ENCODE measurements at regions not wholly inside any gene's neighbourhood (a gene's known extent, or its start where the extent isn't known, plus 50 kb on each side); places are given as distances from the start of the nearest gene placed in this dataset.
"Not testable (repeated sequence)": the region's sequence is repeated elsewhere in the genome, so short reads cannot be mapped to it uniquely, and the experiment has no call there.

DNA sequence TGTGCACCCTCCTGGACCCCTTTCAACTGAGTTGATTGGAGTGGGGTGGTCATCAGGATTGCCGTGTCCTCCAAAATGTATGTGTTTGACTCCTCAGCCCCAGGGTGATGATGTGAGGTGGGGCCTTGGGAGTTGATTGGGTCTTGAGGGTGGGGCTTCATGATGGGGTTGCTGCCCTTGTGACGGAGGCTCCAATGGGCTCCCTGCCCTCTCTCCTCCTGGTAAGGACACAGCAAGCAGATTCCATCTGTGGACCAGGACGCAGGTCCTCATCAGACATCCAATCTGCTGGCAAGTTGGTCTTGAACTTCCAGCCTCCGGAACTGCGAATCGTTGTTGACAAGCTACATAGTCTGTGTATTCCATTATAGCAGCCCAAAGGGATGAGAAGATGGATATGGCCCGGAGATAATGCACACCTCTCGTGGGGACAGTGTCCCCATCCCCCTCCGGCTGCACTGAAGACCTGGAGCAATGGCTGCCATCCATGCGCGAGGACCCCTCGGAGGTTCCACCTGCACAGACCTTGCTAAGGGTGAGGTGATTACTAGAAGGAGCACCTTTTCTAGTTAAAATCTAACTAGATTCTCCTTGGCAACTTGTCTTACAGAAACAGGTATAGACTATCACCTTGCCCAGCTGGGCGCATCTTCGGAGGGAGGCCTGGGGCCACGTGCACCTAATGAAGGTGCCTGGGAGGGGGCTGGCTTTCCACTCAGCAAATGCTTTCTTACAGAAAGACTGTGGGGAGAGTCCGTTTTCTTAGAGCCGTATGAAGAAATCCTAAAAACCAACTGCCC is 75.7 kb upstream of the IRX4 start:
- Mint-ChIP-seq H3K27me3 (peaks cover 3% of the 10 kb centered on the region), H3K4me1 (no peaks in the 10 kb centered on the region), H3K9me3 (no peaks in the 10 kb centered on the region), H3K27ac (no peak overlapping the region), H3K36me3 (no peaks in the 10 kb centered on the region), H3K4me3 (no peak overlapping the region)
- no peak for DNase-seq (ENCODE audit: low spot score in 2 of 2)
- no peak for ATAC-seq (ENCODE audit: low read depth)

DNA sequence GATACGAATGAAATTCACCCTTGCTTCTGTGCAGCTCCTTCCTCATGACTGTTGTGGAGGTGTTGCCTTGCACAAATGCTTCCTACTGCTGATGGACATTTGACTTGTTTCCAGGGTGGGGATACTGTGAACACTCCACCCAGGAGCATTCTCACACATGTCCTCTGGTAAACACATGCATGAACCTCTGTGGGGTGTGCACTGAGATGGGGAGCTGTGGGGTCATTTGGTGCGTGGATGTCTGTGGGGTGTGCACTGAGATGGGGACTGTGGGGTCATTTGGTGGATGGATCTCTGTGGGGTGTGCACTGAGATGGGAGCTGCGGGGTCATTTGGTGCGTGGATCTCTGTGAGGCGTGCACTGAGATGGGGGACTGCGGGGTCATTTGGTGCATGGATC is 72.9 kb upstream of the IRX4 start:
- H3K27ac Mint-ChIP-seq, result no peak overlapping the region
- ATAC-seq (ENCODE audit: low read depth) (no peak), DNase-seq (ENCODE audit: low spot score in 2 of 2) (no peak)
- H3K36me3 Mint-ChIP-seq, result no peaks in the 10 kb centered on the region
- no peak overlapping the region for H3K4me3 Mint-ChIP-seq
- H3K9me3 Mint-ChIP-seq, result no peaks in the 10 kb centered on the region
- peaks cover 15% of the 10 kb centered on the region for H3K27me3 Mint-ChIP-seq
- H3K4me1 Mint-ChIP-seq, result no peaks in the 10 kb centered on the region

DNA sequence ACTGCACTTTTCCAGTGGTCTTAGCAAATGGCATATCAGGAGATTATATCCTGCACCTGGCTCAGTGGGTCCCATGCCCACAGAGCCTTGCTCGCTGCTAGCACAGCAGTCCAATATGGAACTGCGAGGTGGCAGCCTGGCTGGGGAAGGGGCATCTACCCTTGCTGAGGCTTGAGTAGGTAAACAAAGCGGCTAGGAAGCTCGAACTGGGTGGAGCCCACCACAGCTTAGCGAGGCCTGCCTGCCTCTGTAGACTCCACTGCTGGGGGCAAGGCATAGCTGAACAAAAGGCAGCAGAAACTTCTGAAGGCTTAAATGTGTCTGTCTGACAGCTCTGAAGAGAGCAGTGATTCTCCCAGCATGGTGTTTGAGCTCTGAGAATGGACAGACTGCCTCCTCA is 71.0 kb upstream of the IRX4 start:
- not testable (repeated sequence) for H3K9me3 Mint-ChIP-seq, H3K4me3 Mint-ChIP-seq
- peaks cover 17% of the 10 kb centered on the region for H3K27me3 Mint-ChIP-seq

GRCh38 chr5:1952444-1953099 is 69.8 kb upstream of the IRX4 start:
- no peaks in the 10 kb centered on the region for H3K4me1 Mint-ChIP-seq
- no peak for ATAC-seq (ENCODE audit: low read depth)
- no peak overlapping the region for H3K27ac Mint-ChIP-seq
- H3K9me3 Mint-ChIP-seq, result no peaks in the 10 kb centered on the region
- peaks cover 17% of the 10 kb centered on the region for H3K27me3 Mint-ChIP-seq
- H3K36me3 Mint-ChIP-seq, result no peaks in the 10 kb centered on the region
- no peak for DNase-seq (ENCODE audit: low spot score in 2 of 2)
- no peak overlapping the region for H3K4me3 Mint-ChIP-seq

More for the DNA sequence above, 71.0 kb upstream of the IRX4 start:
- not testable (repeated sequence) for H3K27ac Mint-ChIP-seq; DNase-seq (ENCODE audit: low spot score in 2 of 2); H3K4me1 Mint-ChIP-seq; ATAC-seq (ENCODE audit: low read depth); H3K36me3 Mint-ChIP-seq

DNA sequence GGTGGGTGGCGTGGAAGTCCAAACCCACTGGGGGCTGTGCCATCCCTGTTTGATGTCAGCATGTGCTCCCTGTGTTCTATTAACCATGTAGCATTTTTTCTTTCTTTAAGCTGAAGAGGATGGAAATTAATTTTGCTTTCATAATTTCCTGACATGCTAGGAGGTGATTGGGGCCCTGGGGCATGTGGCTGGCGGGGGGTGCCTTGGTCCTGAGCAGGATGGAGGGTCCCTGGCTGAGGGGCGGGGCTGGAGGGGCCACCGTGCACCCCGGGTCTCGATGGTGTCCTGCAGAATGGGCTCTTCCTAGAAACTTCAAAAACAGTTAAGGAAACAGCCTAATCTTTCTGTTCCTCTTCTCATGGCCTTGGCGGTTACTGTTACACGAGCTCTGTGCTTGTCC is 69.3 kb upstream of the IRX4 start:
- Mint-ChIP-seq H3K9me3 (no peaks in the 10 kb centered on the region), H3K4me1 (no peaks in the 10 kb centered on the region), H3K27me3 (peaks cover 20% of the 10 kb centered on the region), H3K36me3 (no peaks in the 10 kb centered on the region), H3K4me3 (no peak overlapping the region), H3K27ac (no peak overlapping the region)
- DNase-seq (ENCODE audit: low spot score in 2 of 2), result no peak
- ATAC-seq (ENCODE audit: low read depth), result no peak

DNA sequence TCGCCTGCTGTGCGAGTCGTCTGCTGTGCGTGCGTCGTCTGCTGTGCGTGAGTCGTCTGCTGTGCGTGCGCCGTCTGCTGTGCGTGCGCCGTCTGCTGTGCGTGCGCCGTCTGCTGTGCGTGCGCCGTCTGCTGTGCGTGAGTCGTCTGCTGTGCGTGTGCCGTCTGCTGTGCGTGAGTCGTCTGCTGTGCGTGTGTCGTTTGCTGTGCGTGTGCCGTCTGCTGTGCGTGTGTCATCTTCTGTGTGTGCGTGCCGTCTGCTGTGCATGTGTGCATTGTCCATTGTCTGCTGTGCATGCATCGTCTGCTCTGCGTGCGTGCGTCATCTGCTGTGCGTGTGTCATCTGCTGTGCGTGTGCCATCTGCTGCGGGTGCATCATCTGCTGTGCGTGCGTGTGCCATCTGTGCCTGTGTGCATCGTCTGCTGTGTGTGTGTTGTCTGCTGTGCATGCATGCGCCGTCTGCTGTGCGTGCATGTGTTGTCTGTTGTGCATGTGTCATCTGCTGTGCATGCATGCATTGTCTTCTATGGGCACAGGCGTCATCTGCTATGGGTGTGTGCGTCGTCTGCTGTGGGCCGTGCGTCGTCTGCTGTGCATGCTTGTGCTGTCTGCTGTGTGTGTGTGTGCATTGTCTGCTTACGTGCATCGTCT is 68.6 kb upstream of the IRX4 start:
- Mint-ChIP-seq H3K27ac (no peak overlapping the region), H3K36me3 (no peaks in the 10 kb centered on the region), H3K27me3 (peaks cover 22% of the 10 kb centered on the region), H3K4me3 (no peak overlapping the region), H3K4me1 (no peaks in the 10 kb centered on the region), H3K9me3 (no peaks in the 10 kb centered on the region)
- ATAC-seq (ENCODE audit: low read depth) (no peak), DNase-seq (ENCODE audit: low spot score in 2 of 2) (no peak)

- no peak for DNase-seq (ENCODE audit: low spot score in 2 of 2)
- Mint-ChIP-seq H3K27ac (no peak overlapping the region), H3K9me3 (no peaks in the 10 kb centered on the region), H3K36me3 (no peaks in the 10 kb centered on the region), H3K27me3 (peaks cover 22% of the 10 kb centered on the region), H3K4me1 (no peaks in the 10 kb centered on the region), H3K4me3 (no peak overlapping the region)
- ATAC-seq (ENCODE audit: low read depth), result no peak
Observed at GRCh38 chr5:1950708-1951103, 68.0 kb upstream of the IRX4 start.

GRCh38 chr5:1950096-1950707 is 67.5 kb upstream of the IRX4 start:
- Mint-ChIP-seq H3K4me1 (no peaks in the 10 kb centered on the region), H3K9me3 (no peaks in the 10 kb centered on the region), H3K4me3 (no peak overlapping the region), H3K27ac (no peak overlapping the region), H3K27me3 (peaks cover 20% of the 10 kb centered on the region), H3K36me3 (no peaks in the 10 kb centered on the region)
- ATAC-seq (ENCODE audit: low read depth), result no peak
- no peak for DNase-seq (ENCODE audit: low spot score in 2 of 2)

- DNase-seq (ENCODE audit: low spot score in 2 of 2) (no peak), ATAC-seq (ENCODE audit: low read depth) (no peak)
- H3K27ac Mint-ChIP-seq, result no peak overlapping the region
- H3K4me3 Mint-ChIP-seq, result no peak overlapping the region
- H3K27me3 Mint-ChIP-seq, result peaks cover 19% of the 10 kb centered on the region
- H3K4me1 Mint-ChIP-seq, result no peaks in the 10 kb centered on the region
- no peaks in the 10 kb centered on the region for H3K9me3 Mint-ChIP-seq
- no peaks in the 10 kb centered on the region for H3K36me3 Mint-ChIP-seq
Observed at GRCh38 chr5:1949253-1949652, 66.5 kb upstream of the IRX4 start.

- H3K4me1 Mint-ChIP-seq, result no peaks in the 10 kb centered on the region
- no peak overlapping the region for H3K27ac Mint-ChIP-seq
- H3K4me3 Mint-ChIP-seq, result no peak overlapping the region
- H3K27me3 Mint-ChIP-seq, result peaks cover 21% of the 10 kb centered on the region
- no peak for ATAC-seq (ENCODE audit: low read depth)
- DNase-seq (ENCODE audit: low spot score in 2 of 2), result no peak
- H3K9me3 Mint-ChIP-seq, result no peaks in the 10 kb centered on the region
- H3K36me3 Mint-ChIP-seq, result no peaks in the 10 kb centered on the region
Observed at GRCh38 chr5:1948663-1949191, 66.0 kb upstream of the IRX4 start.

- Mint-ChIP-seq H3K9me3 (peaks cover 2% of the 10 kb centered on the region), H3K4me1 (no peaks in the 10 kb centered on the region), H3K27ac (no peak overlapping the region), H3K36me3 (no peaks in the 10 kb centered on the region), H3K4me3 (no peak overlapping the region), H3K27me3 (peaks cover 22% of the 10 kb centered on the region)
- DNase-seq (ENCODE audit: low spot score in 2 of 2), result no peak
- no peak for ATAC-seq (ENCODE audit: low read depth)
Observed at GRCh38 chr5:1948111-1948510, 65.4 kb upstream of the IRX4 start.

GRCh38 chr5:1946776-1947175 is 64.1 kb upstream of the IRX4 start:
- Mint-ChIP-seq H3K27ac (no peak overlapping the region), H3K9me3 (peaks cover 3% of the 10 kb centered on the region), H3K4me1 (no peaks in the 10 kb centered on the region), H3K27me3 (peaks cover 21% of the 10 kb centered on the region), H3K4me3 (no peak overlapping the region), H3K36me3 (no peaks in the 10 kb centered on the region)
- ATAC-seq (ENCODE audit: low read depth), result no peak
- no peak for DNase-seq (ENCODE audit: low spot score in 2 of 2)

DNA sequence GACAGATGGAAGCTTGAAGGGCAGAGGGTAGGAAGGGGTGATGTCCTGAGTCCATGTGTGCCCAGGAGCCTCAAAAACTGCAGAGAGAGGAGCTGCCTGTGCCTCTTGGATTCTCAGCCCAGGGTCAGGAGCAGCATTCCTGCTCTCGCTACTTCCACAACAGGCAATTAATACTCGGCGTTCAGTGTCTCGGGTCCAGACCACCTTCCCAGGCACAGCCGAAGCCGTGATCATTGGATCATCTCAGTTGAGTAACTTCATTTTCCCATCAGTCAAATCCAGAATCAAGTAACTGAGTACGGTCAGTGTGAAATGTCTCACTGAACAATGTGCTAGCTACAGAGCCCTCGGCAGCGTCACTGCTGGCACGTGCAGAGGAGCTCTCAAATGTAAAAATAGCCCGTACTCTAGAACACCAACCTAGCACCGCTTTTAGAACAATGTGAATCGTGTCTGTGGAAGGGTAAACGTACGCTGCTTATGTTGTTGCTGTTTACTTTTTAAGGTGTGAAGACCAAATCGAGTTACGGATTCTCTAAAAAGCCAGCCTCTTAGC is 63.5 kb upstream of the IRX4 start:
- ATAC-seq (ENCODE audit: low read depth) (no peak), DNase-seq (ENCODE audit: low spot score in 2 of 2) (no peak)
- Mint-ChIP-seq H3K4me3 (no peak overlapping the region), H3K27ac (no peak overlapping the region), H3K36me3 (no peaks in the 10 kb centered on the region), H3K27me3 (peaks cover 15% of the 10 kb centered on the region), H3K9me3 (peaks cover 3% of the 10 kb centered on the region), H3K4me1 (no peaks in the 10 kb centered on the region)

DNA sequence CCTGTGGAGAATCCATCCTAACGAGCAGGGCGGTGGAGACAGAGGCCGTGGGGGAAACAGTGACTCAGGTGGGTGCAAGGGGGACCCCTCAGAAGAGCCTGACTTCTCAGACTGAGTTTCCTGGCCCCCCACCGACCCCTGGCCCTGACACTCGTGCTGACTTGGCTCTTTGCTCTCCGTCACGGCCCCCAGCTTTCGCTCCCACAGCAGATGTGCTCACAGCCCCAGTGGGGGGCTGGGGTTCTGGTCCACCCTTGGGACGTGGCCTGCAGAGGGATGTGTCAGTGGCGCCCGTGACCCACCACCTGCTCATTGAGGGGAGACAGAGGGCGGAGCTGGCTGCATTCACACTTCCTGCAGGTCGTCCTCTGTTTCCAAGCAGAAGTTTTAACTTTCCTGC is 62.9 kb upstream of the IRX4 start:
- no peak overlapping the region for H3K4me3 Mint-ChIP-seq
- ATAC-seq (ENCODE audit: low read depth), result no peak
- H3K4me1 Mint-ChIP-seq, result no peaks in the 10 kb centered on the region
- peaks cover 3% of the 10 kb centered on the region for H3K9me3 Mint-ChIP-seq
- peaks cover 12% of the 10 kb centered on the region for H3K27me3 Mint-ChIP-seq
- no peaks in the 10 kb centered on the region for H3K36me3 Mint-ChIP-seq
- DNase-seq (ENCODE audit: low spot score in 2 of 2), result no peak
- H3K27ac Mint-ChIP-seq, result no peak overlapping the region

All from memory B cell (primary cell).